Gastroesophageal sphincter (tissue), 4 donors: ENCODE measurements at regions not wholly inside any gene's neighbourhood (a gene's known extent, or its start where the extent isn't known, plus 50 kb on each side); places are given as distances from the start of the nearest gene placed in this dataset.

ENCODE experiments used
- ATAC-seq: fragments of 150-250 bp; one replicate; pipeline ENCODE4 v1.9.1; 2016; ENCODE audit warnings: mild to moderate bottlenecking, moderate library complexity
- H3K27ac ChIP-seq, 4 donors: fragments of 200-600 bp; sonication (generic) in 3 of 4; 1 replicate in 3 of 4; 2 replicates in 1 of 4; pipeline ENCODE4 v1.5.1; 2016 to 2019
- H3K27me3 ChIP-seq: fragments of 200-600 bp; sonication (generic); one replicate; pipeline ENCODE4 v1.5.1; 2019
- H3K36me3 ChIP-seq, 2 donors: fragments of 200-600 bp; sonication (generic); one replicate each; pipeline ENCODE4 v1.5.1; 2019; ENCODE audit warnings: control low read depth in 1 of 2
- H3K4me1 ChIP-seq, 3 donors: fragments of 200-600 bp; sonication (generic); 1 replicate in 2 of 3; 2 replicates in 1 of 3; pipeline ENCODE4 v1.5.1; 2016 to 2019; ENCODE audit warnings: control low read depth in 2 of 3
- H3K4me3 ChIP-seq, 2 donors: fragments of 200-600 bp; sonication (generic); one replicate each; pipeline ENCODE4 v1.5.1; 2019; ENCODE audit warnings: mild to moderate bottlenecking in 1 of 2, moderate library complexity in 1 of 2
- H3K9me3 ChIP-seq, 3 donors: fragments of 200-600 bp; sonication (generic); one replicate each; pipeline ENCODE4 v1.5.1; 2017 to 2019; ENCODE audit warnings: control low read depth in 2 of 3
- EP300 ChIP-seq: sonication (generic); formaldehyde crosslinking; IDR thresholded peaks from one replicate; pipeline ENCODE4 v1.6.1; 2017; ENCODE audit warnings: antibody characterized with exemption, mild to moderate bottlenecking
- POLR2A ChIP-seq, 2 donors: fragments of 450-650 bp; IDR thresholded peaks; one replicate each; pipeline ENCODE4 v1.6.1; 2017; ENCODE audit warnings: antibody characterized with exemption in 2 of 2, mild to moderate bottlenecking in 2 of 2, moderate library complexity in 1 of 2
- POLR2AphosphoS5 ChIP-seq: sonication (generic); formaldehyde crosslinking; IDR thresholded peaks from one replicate; pipeline ENCODE4 v1.6.1; 2017; ENCODE audit warnings: antibody characterized with exemption
- WGBS, 2 donors: methylation state at CpG; one replicate each; pipeline ENCODE4 v1.1.5; 2018; ENCODE audit warnings: low coverage in 1 of 2; 5-methylcytosine and 5-hydroxymethylcytosine counted together
- TF ChIP-seq, protein P1 (sequence below), 4 experiments: fragments of 200-600 bp in 2 of 4; fragments of 450-650 bp in 2 of 4; sonication (generic) in 1 of 4; IDR thresholded peaks; one replicate each; pipeline ENCODE4 v1.5.1; 2017 to 2019; ENCODE audit warnings: antibody characterized with exemption in 4 of 4, mild to moderate bottlenecking in 2 of 4, moderate library complexity in 2 of 4

DNA sequence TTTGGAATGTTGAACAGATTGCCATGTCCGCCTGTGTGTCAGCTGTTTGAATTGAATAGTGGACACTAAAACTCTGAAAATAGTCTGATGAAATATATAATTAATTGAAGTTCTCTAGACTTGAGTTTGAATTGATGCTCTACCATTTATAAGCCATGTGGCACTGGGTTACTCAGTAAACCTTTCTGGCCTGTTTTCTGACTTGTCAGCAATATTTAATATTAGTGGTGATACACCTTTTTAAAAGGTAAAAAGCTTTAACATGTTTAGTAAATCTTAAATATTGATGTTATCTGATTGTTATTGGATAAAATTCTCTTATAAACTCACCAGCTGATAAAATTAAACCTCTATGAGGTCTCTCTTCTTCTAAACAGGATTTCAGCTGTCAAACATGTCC, 695.4 kb upstream of the HS3ST1 start:
- Histone ChIP-seq H3K4me3 (no peak overlapping the region), H3K9me3 (no peaks in the 10 kb centered on the region), H3K27me3 (no peaks in the 10 kb centered on the region), H3K36me3 (no peaks in the 10 kb centered on the region), H3K27ac (no peak overlapping the region), H3K4me1 (no peaks in the 10 kb centered on the region)
- WGBS, 2 donors = 83 to 100% methylated on average over 1 of the region's 1 CpG
- no peak for TF ChIP-seq POLR2A (IDR thresholded peaks at IDR 0.05)
- TF ChIP-seq, protein P1, sequence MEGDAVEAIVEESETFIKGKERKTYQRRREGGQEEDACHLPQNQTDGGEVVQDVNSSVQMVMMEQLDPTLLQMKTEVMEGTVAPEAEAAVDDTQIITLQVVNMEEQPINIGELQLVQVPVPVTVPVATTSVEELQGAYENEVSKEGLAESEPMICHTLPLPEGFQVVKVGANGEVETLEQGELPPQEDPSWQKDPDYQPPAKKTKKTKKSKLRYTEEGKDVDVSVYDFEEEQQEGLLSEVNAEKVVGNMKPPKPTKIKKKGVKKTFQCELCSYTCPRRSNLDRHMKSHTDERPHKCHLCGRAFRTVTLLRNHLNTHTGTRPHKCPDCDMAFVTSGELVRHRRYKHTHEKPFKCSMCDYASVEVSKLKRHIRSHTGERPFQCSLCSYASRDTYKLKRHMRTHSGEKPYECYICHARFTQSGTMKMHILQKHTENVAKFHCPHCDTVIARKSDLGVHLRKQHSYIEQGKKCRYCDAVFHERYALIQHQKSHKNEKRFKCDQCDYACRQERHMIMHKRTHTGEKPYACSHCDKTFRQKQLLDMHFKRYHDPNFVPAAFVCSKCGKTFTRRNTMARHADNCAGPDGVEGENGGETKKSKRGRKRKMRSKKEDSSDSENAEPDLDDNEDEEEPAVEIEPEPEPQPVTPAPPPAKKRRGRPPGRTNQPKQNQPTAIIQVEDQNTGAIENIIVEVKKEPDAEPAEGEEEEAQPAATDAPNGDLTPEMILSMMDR (IDR thresholded peaks at IDR 0.05) = no peak
- TF ChIP-seq EP300 = no peak
- TF ChIP-seq POLR2AphosphoS5 = no peak
- ATAC-seq = no peak

DNA sequence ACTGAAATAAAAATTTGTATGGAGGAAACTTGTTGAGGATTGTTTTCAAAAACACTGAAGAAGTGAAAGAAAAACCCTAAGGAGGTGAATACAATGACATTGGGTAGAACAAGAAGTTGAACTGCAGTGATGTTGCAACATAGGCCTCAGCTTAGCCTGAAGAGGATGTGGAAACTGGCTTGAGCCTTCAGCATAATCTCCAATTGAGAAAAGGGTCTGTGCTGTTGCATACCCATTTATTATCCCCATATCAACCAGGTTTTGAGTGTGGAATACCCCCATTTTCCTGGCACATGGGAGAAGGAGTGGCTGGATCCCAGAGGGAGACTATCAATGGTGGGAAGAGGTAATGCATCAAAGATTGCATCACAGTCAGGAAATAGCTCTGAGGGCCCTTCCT, 695.0 kb upstream of the HS3ST1 start:
- ATAC-seq = no peak
- Histone ChIP-seq H3K27ac (no peak overlapping the region), H3K27me3 (no peaks in the 10 kb centered on the region), H3K9me3 (no peaks in the 10 kb centered on the region), H3K4me1 (no peaks in the 10 kb centered on the region), H3K4me3 (no peak overlapping the region), H3K36me3 (no peaks in the 10 kb centered on the region)
- TF ChIP-seq, protein P1 (IDR thresholded peaks at IDR 0.05) = no peak
- TF ChIP-seq EP300 (no peak), POLR2A (IDR thresholded peaks at IDR 0.05) (no peak), POLR2AphosphoS5 (no peak)

DNA sequence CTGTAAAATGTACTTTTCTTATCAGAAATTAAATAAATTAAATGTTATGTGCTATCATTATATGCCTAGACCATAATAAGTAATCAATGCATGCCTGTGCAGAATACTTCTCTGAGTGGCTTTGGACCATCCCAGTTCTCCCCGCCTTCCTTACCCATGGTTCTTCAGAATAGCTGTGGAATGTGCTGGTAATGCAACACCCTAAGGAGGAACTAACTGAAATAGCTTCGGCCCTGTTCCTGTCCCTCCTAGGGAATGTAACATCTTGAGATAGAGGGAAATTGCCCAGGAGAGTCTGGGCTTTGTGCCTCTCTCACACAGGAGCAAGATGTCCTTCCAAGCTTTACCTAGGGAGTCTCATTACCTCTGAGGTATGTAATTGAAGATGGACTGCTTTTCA, 693.6 kb upstream of the HS3ST1 start:
- H3K27me3 ChIP-seq = no peaks in the 10 kb centered on the region
- no peak overlapping the region for H3K4me3 ChIP-seq
- H3K27ac ChIP-seq = no peak overlapping the region
- no peaks in the 10 kb centered on the region for H3K9me3 ChIP-seq
- H3K36me3 ChIP-seq = no peaks in the 10 kb centered on the region
- H3K4me1 ChIP-seq = no peaks in the 10 kb centered on the region
- TF ChIP-seq POLR2A (IDR thresholded peaks at IDR 0.05) = no peak
- no peak for ATAC-seq
- WGBS, 2 donors = 100% methylated on average over 1 of the region's 2 CpGs

DNA sequence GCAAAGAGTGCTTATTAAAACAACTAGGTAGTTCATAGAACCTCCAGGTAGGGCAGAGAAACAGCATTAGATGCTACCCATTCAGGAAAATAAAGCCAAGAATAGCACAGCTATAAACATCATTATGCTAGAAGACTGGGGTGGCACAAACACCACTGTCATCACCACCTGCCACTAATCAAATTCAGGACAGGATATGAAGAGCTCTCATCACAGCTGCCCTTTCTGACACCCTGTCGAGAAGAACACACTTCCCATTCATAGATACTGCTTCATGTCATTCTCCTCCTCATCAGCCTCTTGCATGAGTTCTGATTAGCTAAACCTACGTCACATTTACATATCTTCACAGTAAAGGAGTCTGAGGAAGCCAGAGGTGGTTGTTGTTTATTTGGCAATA, 692.3 kb upstream of the HS3ST1 start:
- H3K9me3 ChIP-seq = peaks cover 0 to 5% (median 0%) of the 10 kb centered on the region in 3 donors
- WGBS, 2 donors = 42 to 49% methylated on average over 2 of the region's 2 CpGs
- H3K27ac ChIP-seq = no peak overlapping the region
- H3K4me3 ChIP-seq = no peak overlapping the region
- no peak for TF ChIP-seq POLR2AphosphoS5
- no peak for TF ChIP-seq EP300
- TF ChIP-seq, protein P1 (IDR thresholded peaks at IDR 0.05) = no peak
- TF ChIP-seq POLR2A (IDR thresholded peaks at IDR 0.05) = no peak
- no peaks in the 10 kb centered on the region for H3K4me1 ChIP-seq
- H3K27me3 ChIP-seq = no peaks in the 10 kb centered on the region
- H3K36me3 ChIP-seq = no peaks in the 10 kb centered on the region
- ATAC-seq = no peak

DNA sequence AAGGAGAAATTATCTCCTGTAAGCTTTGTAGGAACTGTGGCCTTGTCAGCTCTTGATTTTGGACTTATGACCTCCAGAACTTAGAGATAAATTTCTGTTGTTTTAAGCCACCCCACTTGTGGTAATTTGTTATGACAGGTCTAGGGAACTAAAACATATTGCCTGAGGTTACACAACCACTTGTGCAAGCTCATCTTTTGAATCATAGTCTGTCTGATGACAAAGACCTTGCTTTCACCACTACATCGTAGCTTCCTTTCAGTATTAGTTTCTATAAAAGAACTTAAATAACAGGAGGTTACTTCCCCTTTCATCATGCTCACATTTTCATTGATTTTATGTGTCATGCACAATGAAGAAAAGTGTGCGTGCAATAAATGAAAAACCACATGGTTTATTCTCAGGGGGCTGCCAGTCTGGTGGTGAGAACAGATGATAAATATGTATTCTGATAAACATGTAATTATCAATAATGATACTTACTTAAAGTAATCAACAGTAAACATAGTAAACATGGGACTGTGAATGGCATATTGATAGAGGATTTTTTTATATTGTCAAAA, 690.0 kb upstream of the HS3ST1 start:
- ATAC-seq = peak; percentile 60
- 60 to 76% methylated on average over 2 of the region's 2 CpGs for WGBS, 2 donors

More for the DNA sequence above, 690.0 kb upstream of the HS3ST1 start:
- H3K27ac ChIP-seq = no peak overlapping the region
- peaks cover 0 to 23% (median 0%) of the 10 kb centered on the region in 3 donors for H3K9me3 ChIP-seq
- H3K27me3 ChIP-seq = no peaks in the 10 kb centered on the region
- no peaks in the 10 kb centered on the region for H3K4me1 ChIP-seq
- H3K4me3 ChIP-seq = no peak overlapping the region
- H3K36me3 ChIP-seq = no peaks in the 10 kb centered on the region
- no peak for TF ChIP-seq POLR2AphosphoS5
- TF ChIP-seq EP300 = no peak
- TF ChIP-seq POLR2A (IDR thresholded peaks at IDR 0.05) = no peak
- TF ChIP-seq, protein P1 (IDR thresholded peaks at IDR 0.05) = no peak
